IMR-90 (cell line): ENCODE measurements at regions not wholly inside any gene's neighbourhood (a gene's known extent, or its start where the extent isn't known, plus 50 kb on each side); places are given as distances from the start of the nearest gene placed in this dataset.

Experiments used
- ATAC-seq: fragments of 200-7000 bp; cut with Tn5 transposase; 2 replicates; pipeline ENCODE4 v1.9.1; 2020; ENCODE audit warnings: low read depth, mild to moderate bottlenecking, moderate library complexity
- BruUV-seq: library from RNA; stranded (reverse); fragments of 400-500 nt; replicated peaks from 2 replicates; lab custom pipeline; 2021; lab: Mats Ljungman, UMichigan
- CTCF ChIA-PET: fragments of 300-600 bp; formaldehyde crosslinking; extraction: SDS; loops from one replicate; lab custom pipeline; 2021; ENCODE audit warnings: antibody characterized with exemption; lab: Yijun Ruan, JAX
- POLR2A ChIA-PET: fragments of 300-600 bp; sonication (Branson Sonifier 250); formaldehyde crosslinking; loops from one replicate; lab custom pipeline; 2022; ENCODE audit warnings: antibody characterized with exemption; ENCODE audit not compliant: unreplicated experiment; lab: Charles Lee
- DNase-seq: peaks from one replicate; pipeline ENCODE4 v3.0.0; 2013
- H2AFZ ChIP-seq: replicated peaks from 2 replicates; pipeline ENCODE3; 2013; ENCODE audit warnings: low read length, mild to moderate bottlenecking; ENCODE audit not compliant: poor library complexity
- H2AK5ac ChIP-seq: 2 replicates; pipeline ENCODE4 v1.6.1; 2013; ENCODE audit warnings: low read depth, low read length, inconsistent platforms
- H2AK9ac ChIP-seq: replicated peaks from 2 replicates; pipeline ENCODE3; 2013; ENCODE audit warnings: mild to moderate bottlenecking, low read depth, low read length, moderate library complexity; ENCODE audit not compliant: poor library complexity
- H2BK120ac ChIP-seq: 2 replicates; pipeline ENCODE4 v1.6.1; 2013; ENCODE audit warnings: low read depth, low read length, inconsistent platforms
- H2BK15ac ChIP-seq: 3 replicates; pipeline ENCODE4 v1.6.1; 2013; ENCODE audit warnings: low read depth, low read length, inconsistent platforms
- H2BK20ac ChIP-seq: 2 replicates; pipeline ENCODE4 v1.6.1; 2013; ENCODE audit warnings: low read depth, mild to moderate bottlenecking, inconsistent platforms, low read length, moderate library complexity
- H2BK5ac ChIP-seq: 2 replicates; pipeline ENCODE4 v1.6.1; 2013; ENCODE audit warnings: mild to moderate bottlenecking, low read depth, low read length, inconsistent platforms; ENCODE audit not compliant: poor library complexity, severe bottlenecking
- H3K14ac ChIP-seq: replicated peaks from 2 replicates; pipeline ENCODE4 v1.6.1; 2013; ENCODE audit warnings: low read depth, low read length, inconsistent platforms
- H3K18ac ChIP-seq: 2 replicates; pipeline ENCODE4 v1.6.1; 2013; ENCODE audit warnings: low read depth, low read length, control low read depth
- H3K23ac ChIP-seq: 2 replicates; pipeline ENCODE4 v1.6.1; 2013; ENCODE audit warnings: low read depth, low read length, inconsistent platforms
- H3K27ac ChIP-seq: 2 replicates; pipeline ENCODE4 v1.5.1; 2013; ENCODE audit warnings: mild to moderate bottlenecking, control low read depth, low read length; ENCODE audit not compliant: insufficient read depth
- H3K27me3 ChIP-seq: 2 replicates; pipeline ENCODE4 v1.6.1; 2013; ENCODE audit warnings: low read length; ENCODE audit not compliant: control insufficient read depth, insufficient read depth
- H3K36me3 ChIP-seq: 2 replicates; pipeline ENCODE4 v1.6.1; 2013; ENCODE audit warnings: low read length, mixed read lengths; ENCODE audit not compliant: control insufficient read depth, insufficient read depth
- H3K4ac ChIP-seq: 2 replicates; pipeline ENCODE4 v1.6.1; 2013; ENCODE audit warnings: low read depth, low read length, inconsistent platforms
- H3K4me1 ChIP-seq: 2 replicates; pipeline ENCODE4 v1.6.1; 2013; ENCODE audit warnings: low read length, mixed read lengths; ENCODE audit not compliant: control insufficient read depth, insufficient read depth
- H3K4me2 ChIP-seq: 2 replicates; pipeline ENCODE4 v1.6.1; 2013; ENCODE audit warnings: low read depth, mild to moderate bottlenecking, control low read depth, low read length, moderate library complexity
- H3K4me3 ChIP-seq: 2 replicates; pipeline ENCODE4 v1.5.1; 2013; ENCODE audit warnings: low read depth, mild to moderate bottlenecking, control low read depth, low read length, moderate library complexity; ENCODE audit not compliant: insufficient read depth
- H3K56ac ChIP-seq: 2 replicates; pipeline ENCODE4 v1.6.1; 2013; ENCODE audit warnings: low read length, inconsistent platforms; ENCODE audit not compliant: insufficient read depth; ENCODE audit errors: extremely low read depth
- H3K79me1 ChIP-seq, 2 experiments: 2 replicates each; pipeline ENCODE4 v1.6.1; 2013; ENCODE audit warnings: low read length in 2 of 2, inconsistent platforms in 1 of 2, low read depth in 1 of 2
- H3K9ac ChIP-seq: 2 replicates; pipeline ENCODE4 v1.6.1; 2013; ENCODE audit warnings: low read depth, low read length, control low read depth
- H3K9me1 ChIP-seq: 2 replicates; pipeline ENCODE4 v1.6.1; 2013; ENCODE audit warnings: low read length, inconsistent platforms; ENCODE audit not compliant: insufficient read depth
- H3K9me3 ChIP-seq: 2 replicates; pipeline ENCODE4 v1.6.1; 2013; ENCODE audit warnings: low read length; ENCODE audit not compliant: control insufficient read depth, insufficient read depth
- H4K20me1 ChIP-seq: 2 replicates; pipeline ENCODE4 v1.6.1; 2013; ENCODE audit warnings: low read length, inconsistent platforms; ENCODE audit not compliant: insufficient read depth
- H4K5ac ChIP-seq: 2 replicates; pipeline ENCODE4 v1.6.1; 2013; ENCODE audit warnings: mild to moderate bottlenecking, low read depth, low read length, control low read depth
- H4K8ac ChIP-seq, 2 experiments: 2 replicates each; pipeline ENCODE4 v1.6.1; 2013; ENCODE audit warnings: low read depth in 2 of 2, low read length in 2 of 2, control low read depth in 1 of 2, inconsistent platforms in 1 of 2
- H4K91ac ChIP-seq: 2 replicates; pipeline ENCODE4 v1.6.1; 2013; ENCODE audit warnings: low read depth, low read length, inconsistent platforms; ENCODE audit not compliant: insufficient read depth
- BHLHE40 ChIP-seq: fragments of 150-350 bp; IDR thresholded peaks from 2 replicates; pipeline ENCODE4 v1.6.1; 2016; ENCODE audit warnings: mild to moderate bottlenecking, low read depth, low read length
- CHD1 ChIP-seq: IDR thresholded peaks from 2 replicates; pipeline ENCODE4 v1.6.1; 2012; ENCODE audit warnings: low read depth, low read length, improper control_type of control experiment
- ELK1 ChIP-seq: fragments of 150-350 bp; IDR thresholded peaks from 2 replicates; pipeline ENCODE4 v1.6.1; 2016; ENCODE audit warnings: low read depth, mild to moderate bottlenecking, low read length, moderate library complexity, borderline replicate concordance
- MAFK ChIP-seq: IDR thresholded peaks from 2 replicates; pipeline ENCODE4 v1.6.1; 2012; ENCODE audit warnings: low read depth, low read length, improper control_type of control experiment
- RAD21 ChIP-seq: IDR thresholded peaks from 2 replicates; pipeline ENCODE4 v1.6.1; 2012; ENCODE audit warnings: low read length, improper control_type of control experiment
- RCOR1 ChIP-seq: IDR thresholded peaks from 2 replicates; pipeline ENCODE4 v1.6.1; 2012; ENCODE audit warnings: mild to moderate bottlenecking, low read length, improper control_type of control experiment; ENCODE audit not compliant: insufficient replicate concordance
- RFX5 ChIP-seq: IDR thresholded peaks from 2 replicates; pipeline ENCODE4 v1.8.0; 2012; ENCODE audit warnings: low read depth, mild to moderate bottlenecking, low read length, moderate library complexity
- USF2 ChIP-seq: fragments of 150-350 bp; IDR thresholded peaks from 2 replicates; pipeline ENCODE4 v1.6.1; 2017; ENCODE audit warnings: mild to moderate bottlenecking, antibody characterized with exemption, low read length, low read depth
- WGBS, 2 experiments: methylation state at CpG; one replicate each; pipeline versions ENCODE4 v1.1.5 to v1.1.7; 2013; ENCODE audit warnings: missing lambda C conversion rate in 2 of 2; ENCODE audit not compliant: insufficient read length in 1 of 2; ENCODE audit errors: extremely low coverage in 2 of 2; 5-methylcytosine and 5-hydroxymethylcytosine counted together
- dilution Hi-C: fragments of 300-500 bp; cut with HindIII; formaldehyde crosslinking; loops from one replicate; pipeline ENCODE4 v1.14.3; 2018; ENCODE audit warnings: low sequenced_read_pairs; ENCODE audit not compliant: unreplicated experiment
- in situ Hi-C: fragments of 300-500 bp; cut with MboI; formaldehyde crosslinking; loops from 3 replicates; pipeline ENCODE4 v1.14.3; 2019; ENCODE audit warnings: low sequenced_read_pairs, inconsistent platforms, mixed read lengths
- intact Hi-C: fragments of 100-400 bp; cut with micrococcal nuclease; formaldehyde crosslinking; loops from 2 replicates; pipeline ENCODE4 v1.10.0; 2022

- 0 out of 2 replicates have a peak, but pooled peaks cover under 1% of the 10 kb centered on the region for H4K20me1 ChIP-seq
- no peak overlapping the region for H3K9ac ChIP-seq
- H2AK9ac ChIP-seq = no peak overlapping the region
- POLR2A ChIA-PET = no interaction called here
- no peak overlapping the region for H2BK120ac ChIP-seq
- no peak for DNase-seq
- H4K91ac ChIP-seq = no peak overlapping the region
- H3K4ac ChIP-seq = no peak overlapping the region
- no peak overlapping the region for H3K27ac ChIP-seq
- H4K5ac ChIP-seq = no peak overlapping the region
- H2BK15ac ChIP-seq = no peak overlapping the region
- no peak overlapping the region for H2AFZ ChIP-seq
- no peak overlapping the region for H3K4me2 ChIP-seq
- 100% methylated on average over 1 of the region's 4 CpGs; no CpG with 5 or more reads in 1 of the 2 experiments for WGBS, 2 experiments
- H3K14ac ChIP-seq = no peak overlapping the region
- no peak overlapping the region for H2AK5ac ChIP-seq
- H3K4me3 ChIP-seq = no peak overlapping the region
- no peak overlapping the region for H3K56ac ChIP-seq
- 0 out of 4 replicates have a peak, but pooled peaks cover 0 to under 1% of the 10 kb centered on the region in 2 experiments for H3K79me1 ChIP-seq
- dilution Hi-C loops = no loop called here
- peaks cover 16% of the 10 kb centered on the region for H3K9me1 ChIP-seq
- no peaks in the 10 kb centered on the region for H3K27me3 ChIP-seq
- H2BK20ac ChIP-seq = no peak overlapping the region
- ATAC-seq = no peak
- H3K18ac ChIP-seq = no peak overlapping the region
- no peak overlapping the region for H2BK5ac ChIP-seq
- peaks cover 19% of the 10 kb centered on the region for H3K36me3 ChIP-seq
- H3K23ac ChIP-seq = no peak overlapping the region
- CTCF ChIA-PET = interaction anchor here (0.6 kb wide), 1 partner anchor 9 kb away, joined by 3 read pairs; no protein-coding TSS in a partner anchor
- H3K9me3 ChIP-seq = no peaks in the 10 kb centered on the region
- H4K8ac ChIP-seq = no peak overlapping the region
- no peak for TF ChIP-seq RCOR1
- TF ChIP-seq RAD21 = no peak
- no peak for TF ChIP-seq CHD1
- TF ChIP-seq MAFK = no peak
- no peak for TF ChIP-seq ELK1
- TF ChIP-seq BHLHE40 = no peak
- no peak for TF ChIP-seq USF2
- TF ChIP-seq RFX5 = no peak
- H3K4me1 ChIP-seq = peaks cover 5% of the 10 kb centered on the region
- no TSS peak for BruUV-seq
- in situ Hi-C loops = no loop called here
- intact Hi-C loops = no loop called here
Measured at GRCh38 chr15:62765916-62766315, 276.6 kb upstream of the TPM1 start.
